ENCODE measurements at regions not wholly inside any gene's neighbourhood (a gene's known extent, or its start where the extent isn't known, plus 50 kb on each side); places are given as distances from the start of the nearest gene placed in this dataset.
A peak's percentile ranks its signal among the peaks of the same experiment; 100 is the strongest.

DNA sequence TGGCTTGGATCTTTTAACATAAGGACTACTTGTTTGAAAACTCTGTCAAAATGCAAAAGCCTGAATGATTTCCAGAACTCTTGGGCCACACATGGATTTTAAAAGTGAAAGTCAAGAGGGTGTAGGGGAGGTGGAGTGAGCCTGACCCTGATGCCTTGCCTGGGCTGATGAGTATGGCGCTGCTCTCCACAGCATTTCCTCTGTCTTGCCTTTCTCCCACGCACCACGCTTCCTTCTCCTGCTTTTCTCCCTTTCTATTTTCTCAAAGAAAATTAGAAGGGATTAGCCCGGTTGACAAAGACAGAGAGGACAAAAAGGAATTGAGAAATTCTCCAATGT is 207.0 kb upstream of the CCDC68 start:
- Histone ChIP-seq H3K4me3 (no peak overlapping the region), H3K27ac (no peak overlapping the region), H3K4me1 (replicated peaks in 1 of 2) (no peaks in the 10 kb centered on the region)
- in situ Hi-C loops (cut with MboI; ENCODE audit: low pct_unique_long_range_greater_than_20kb in 2 of 9, low sequenced_read_pairs in 9 of 9, unreplicated experiment in 9 of 9): no loop called here
- 38 to 100% (median 85%) methylated on average over 1 to 4 of the region's 4 CpGs; no CpG with 5 or more reads in 2 of the 10 experiments for WGBS, 10 experiments
- ATAC-seq (replicated peaks in 6 of 8): peak in 2 of 8 experiments; percentile 80 to 89

DNA sequence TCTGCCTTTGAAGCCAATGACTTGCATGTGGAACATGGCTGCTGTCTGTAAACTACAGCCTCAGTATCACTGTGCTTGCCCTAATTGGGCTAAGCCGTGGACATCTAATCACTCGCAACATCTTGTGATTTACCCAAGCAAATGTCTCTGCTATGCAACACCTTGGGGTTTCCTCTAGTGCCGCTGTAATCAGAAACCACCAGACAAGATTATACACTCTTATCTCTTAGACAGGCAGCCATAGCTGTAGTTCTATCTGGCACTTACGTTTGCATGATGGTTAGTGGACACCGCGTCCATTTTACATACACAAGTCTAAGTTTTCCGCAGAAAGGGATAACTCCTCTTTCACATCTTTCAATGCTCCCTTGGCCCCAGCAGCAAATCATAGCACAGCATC is 204.3 kb upstream of the CCDC68 start:
- H3K4me3 ChIP-seq: no peak overlapping the region
- in situ Hi-C loops (cut with MboI; ENCODE audit: low pct_unique_long_range_greater_than_20kb in 2 of 9, low sequenced_read_pairs in 9 of 9, unreplicated experiment in 9 of 9): no loop called here
- no peaks in the 10 kb centered on the region for H3K4me1 ChIP-seq (replicated peaks in 1 of 2)
- no peak for ATAC-seq (replicated peaks in 6 of 8)
- WGBS, 10 experiments: 80 to 100% (median 93%) methylated on average over 1 to 6 of the region's 7 CpGs; no CpG with 5 or more reads in 1 of the 10 experiments
- H3K27ac ChIP-seq: no peak overlapping the region

DNA sequence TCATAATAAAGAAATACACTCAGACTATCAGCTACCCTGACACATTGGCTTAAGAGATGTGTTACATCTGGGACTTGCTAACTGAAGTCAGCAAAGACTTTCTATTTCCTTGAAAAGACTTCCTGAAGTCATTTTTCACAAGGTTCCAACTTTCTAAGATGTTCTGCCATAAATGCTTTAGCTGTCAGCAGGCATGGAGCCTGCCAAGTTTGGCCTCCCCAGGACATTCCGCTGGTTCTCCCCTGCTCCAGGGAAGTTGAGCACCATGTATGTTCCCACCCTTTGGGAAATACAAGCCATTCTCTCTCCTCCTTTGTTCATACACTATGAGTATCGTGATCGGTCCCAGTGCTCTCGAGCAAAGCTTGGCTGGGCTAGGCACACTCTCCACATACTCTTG is 202.7 kb upstream of the CCDC68 start:
- in situ Hi-C loops (cut with MboI; ENCODE audit: low pct_unique_long_range_greater_than_20kb in 2 of 9, low sequenced_read_pairs in 9 of 9, unreplicated experiment in 9 of 9): no loop called here
- no peak for ATAC-seq (replicated peaks in 6 of 8)
- WGBS, 10 experiments: 12 to 100% (median 73%) methylated on average over 1 to 4 of the region's 4 CpGs; no CpG with 5 or more reads in 2 of the 10 experiments
- no peak overlapping the region for H3K4me3 ChIP-seq
- H3K4me1 ChIP-seq (replicated peaks in 1 of 2): no peaks in the 10 kb centered on the region
- H3K27ac ChIP-seq: no peak overlapping the region

DNA sequence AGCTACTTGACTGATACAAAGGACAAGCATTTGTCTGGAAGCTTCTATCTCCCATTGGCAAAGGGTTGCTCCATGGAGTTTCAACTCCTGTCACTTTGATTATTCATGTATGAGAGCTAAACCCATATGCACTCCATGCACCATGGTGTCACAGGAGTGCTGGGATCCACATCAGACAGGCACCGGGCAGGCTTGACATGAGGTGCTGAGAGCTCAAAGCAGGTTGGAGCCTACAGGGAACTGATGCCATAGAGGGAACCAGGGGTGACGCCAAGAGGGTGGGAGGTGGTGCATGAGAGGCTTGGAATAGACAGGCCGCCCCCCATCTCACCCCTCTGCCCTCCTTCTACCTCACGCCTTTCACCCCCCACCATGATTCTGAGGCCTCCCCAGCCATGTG is 199.8 kb upstream of the CCDC68 start:
- ATAC-seq (replicated peaks in 6 of 8): peak in 1 of 8 experiments; percentile 28
- 83 to 100% methylated on average over 1 of the region's 4 CpGs; no CpG with 5 or more reads in 8 of the 10 experiments for WGBS, 10 experiments
- in situ Hi-C loops (cut with MboI; ENCODE audit: low pct_unique_long_range_greater_than_20kb in 2 of 9, low sequenced_read_pairs in 9 of 9, unreplicated experiment in 9 of 9): no loop called here
- Histone ChIP-seq H3K27ac (no peak overlapping the region), H3K4me1 (replicated peaks in 1 of 2) (no peaks in the 10 kb centered on the region), H3K4me3 (no peak overlapping the region)

DNA sequence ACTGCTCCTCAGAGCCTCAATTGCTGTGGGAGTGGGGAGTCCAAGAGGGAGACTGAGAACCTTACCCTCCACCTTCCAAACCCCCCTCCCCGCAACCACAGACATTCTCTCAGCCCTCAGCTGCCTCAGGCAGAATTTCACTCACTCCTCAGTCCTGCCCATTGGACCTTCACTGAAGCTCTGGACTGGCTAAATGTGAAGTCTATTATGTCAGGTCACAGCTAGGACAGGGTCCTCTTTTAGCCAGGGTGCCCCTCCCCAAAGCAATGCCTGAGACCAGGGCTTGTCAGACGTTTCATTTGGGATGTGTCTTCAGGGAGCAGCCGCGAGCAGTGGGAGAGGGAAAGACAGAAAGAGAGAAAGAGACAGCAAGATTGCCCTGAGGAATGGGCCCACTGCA is 199.3 kb upstream of the CCDC68 start:
- in situ Hi-C loops (cut with MboI; ENCODE audit: low pct_unique_long_range_greater_than_20kb in 2 of 9, low sequenced_read_pairs in 9 of 9, unreplicated experiment in 9 of 9): no loop called here
- Histone ChIP-seq H3K4me3 (no peak overlapping the region), H3K27ac (no peak overlapping the region), H3K4me1 (replicated peaks in 1 of 2) (no peaks in the 10 kb centered on the region)
- no peak for ATAC-seq (replicated peaks in 6 of 8)
- 20 to 100% (median 87%) methylated on average over 1 to 3 of the region's 4 CpGs; no CpG with 5 or more reads in 6 of the 10 experiments for WGBS, 10 experiments

DNA sequence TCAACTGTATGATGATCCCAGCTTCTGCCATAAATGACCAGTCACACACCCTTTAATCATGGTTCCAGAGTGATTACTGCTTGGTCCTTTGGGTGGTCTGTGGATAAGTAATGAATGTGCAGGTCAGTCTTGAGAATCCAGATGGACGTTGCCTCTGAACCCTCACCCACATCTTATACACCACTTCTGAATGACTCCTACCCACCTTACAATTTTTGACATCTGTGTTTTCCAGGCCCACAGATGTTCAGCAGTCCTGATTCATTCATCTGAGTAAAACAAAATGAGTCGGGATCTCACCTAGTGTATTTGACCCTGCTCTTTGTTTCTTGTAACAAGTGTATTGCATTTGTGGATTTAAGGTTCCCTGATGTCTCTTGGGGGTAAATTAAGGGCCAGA is 194.1 kb upstream of the CCDC68 start:
- Histone ChIP-seq H3K4me1 (replicated peaks in 1 of 2) (no peaks in the 10 kb centered on the region), H3K27ac (no peak overlapping the region), H3K4me3 (no peak overlapping the region)
- 0 to 100% (median 93%) methylated on average over 1 to 2 of the region's 2 CpGs; no CpG with 5 or more reads in 3 of the 10 experiments for WGBS, 10 experiments
- ATAC-seq (replicated peaks in 6 of 8): no peak
- in situ Hi-C loops (cut with MboI; ENCODE audit: low pct_unique_long_range_greater_than_20kb in 2 of 9, low sequenced_read_pairs in 9 of 9, unreplicated experiment in 9 of 9): no loop called here

DNA sequence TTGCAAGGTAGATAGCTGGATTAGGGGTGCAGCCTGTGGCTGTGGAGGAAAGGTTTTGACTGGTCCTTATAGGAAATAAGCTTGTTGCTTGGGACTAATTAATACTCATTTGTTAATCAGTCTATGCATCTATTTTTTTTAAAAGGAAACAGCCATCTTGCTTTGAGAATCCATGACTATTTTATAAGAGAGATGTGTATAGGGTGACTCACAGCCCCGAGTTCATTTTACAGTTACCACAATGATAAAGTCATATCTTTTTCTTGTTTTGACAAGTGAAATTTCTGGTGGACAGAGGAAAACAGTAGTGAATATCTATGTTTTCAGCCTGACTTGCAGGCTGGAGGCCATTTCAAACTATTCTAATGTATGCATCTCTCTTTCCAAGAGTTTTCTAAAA is 193.5 kb upstream of the CCDC68 start:
- H3K27ac ChIP-seq: no peak overlapping the region

DNA sequence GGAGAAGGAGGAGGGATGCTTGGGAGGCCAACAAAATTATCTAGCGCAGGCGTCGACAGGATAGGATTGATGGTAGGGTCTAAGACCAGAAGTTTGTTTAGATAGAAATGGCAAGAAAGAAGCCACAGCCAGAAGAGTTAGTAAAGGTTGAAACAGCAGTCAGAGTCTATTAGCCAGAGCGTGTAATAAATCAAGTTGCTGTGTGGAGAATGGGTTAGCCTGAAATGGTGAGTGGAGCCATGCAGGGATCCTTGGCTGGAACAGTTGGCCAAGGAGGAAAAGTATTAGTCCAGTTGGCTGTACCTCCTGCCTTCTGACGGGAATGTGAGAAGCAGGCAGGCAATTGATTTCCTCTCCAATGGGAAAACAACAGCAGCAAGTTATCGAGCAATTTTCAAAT is 190.7 kb upstream of the CCDC68 start:
- WGBS, 10 experiments: 14 to 95% (median 70%) methylated on average over 2 to 6 of the region's 6 CpGs; no CpG with 5 or more reads in 1 of the 10 experiments
- H3K27ac ChIP-seq: no peak overlapping the region
- no peaks in the 10 kb centered on the region for H3K4me1 ChIP-seq (replicated peaks in 1 of 2)
- H3K4me3 ChIP-seq: no peak overlapping the region
- in situ Hi-C loops (cut with MboI; ENCODE audit: low pct_unique_long_range_greater_than_20kb in 2 of 9, low sequenced_read_pairs in 9 of 9, unreplicated experiment in 9 of 9): no loop called here
- ATAC-seq (replicated peaks in 6 of 8): no peak

More for the DNA sequence above, 193.5 kb upstream of the CCDC68 start:
- no peak for ATAC-seq (replicated peaks in 6 of 8)
- Histone ChIP-seq H3K4me3 (no peak overlapping the region), H3K4me1 (replicated peaks in 1 of 2) (no peaks in the 10 kb centered on the region)
- WGBS, 10 experiments: 0 to 83% (median 75%) methylated on average over 1 of the region's 1 CpG; no CpG with 5 or more reads in 5 of the 10 experiments
- in situ Hi-C loops (cut with MboI; ENCODE audit: low pct_unique_long_range_greater_than_20kb in 2 of 9, low sequenced_read_pairs in 9 of 9, unreplicated experiment in 9 of 9): no loop called here

DNA sequence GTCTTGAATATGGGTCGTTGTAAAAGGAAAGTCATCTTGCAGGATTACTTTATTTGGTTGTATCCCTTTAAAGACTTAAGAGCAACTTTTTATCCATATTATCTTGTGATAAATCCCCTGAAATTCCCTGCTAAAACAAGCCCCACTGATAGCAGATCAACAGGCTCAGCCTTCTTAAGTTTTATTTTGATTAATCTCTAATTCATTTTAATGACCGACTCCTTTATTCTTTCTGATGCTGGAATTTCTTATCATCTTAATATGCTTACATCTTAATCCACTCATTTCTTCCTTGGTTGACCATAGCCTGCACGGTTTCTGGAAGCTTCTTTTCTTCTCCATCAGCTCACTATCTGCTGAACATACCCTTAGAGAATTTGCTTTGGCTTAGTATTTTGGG is 188.5 kb upstream of the CCDC68 start:
- Histone ChIP-seq H3K4me1 (replicated peaks in 1 of 2) (no peaks in the 10 kb centered on the region), H3K27ac (no peak overlapping the region), H3K4me3 (no peak overlapping the region)
- ATAC-seq (replicated peaks in 6 of 8): no peak
- in situ Hi-C loops (cut with MboI; ENCODE audit: low pct_unique_long_range_greater_than_20kb in 2 of 9, low sequenced_read_pairs in 9 of 9, unreplicated experiment in 9 of 9): no loop called here
- 10 to 93% (median 60%) methylated on average over 2 to 3 of the region's 3 CpGs for WGBS, 10 experiments

DNA sequence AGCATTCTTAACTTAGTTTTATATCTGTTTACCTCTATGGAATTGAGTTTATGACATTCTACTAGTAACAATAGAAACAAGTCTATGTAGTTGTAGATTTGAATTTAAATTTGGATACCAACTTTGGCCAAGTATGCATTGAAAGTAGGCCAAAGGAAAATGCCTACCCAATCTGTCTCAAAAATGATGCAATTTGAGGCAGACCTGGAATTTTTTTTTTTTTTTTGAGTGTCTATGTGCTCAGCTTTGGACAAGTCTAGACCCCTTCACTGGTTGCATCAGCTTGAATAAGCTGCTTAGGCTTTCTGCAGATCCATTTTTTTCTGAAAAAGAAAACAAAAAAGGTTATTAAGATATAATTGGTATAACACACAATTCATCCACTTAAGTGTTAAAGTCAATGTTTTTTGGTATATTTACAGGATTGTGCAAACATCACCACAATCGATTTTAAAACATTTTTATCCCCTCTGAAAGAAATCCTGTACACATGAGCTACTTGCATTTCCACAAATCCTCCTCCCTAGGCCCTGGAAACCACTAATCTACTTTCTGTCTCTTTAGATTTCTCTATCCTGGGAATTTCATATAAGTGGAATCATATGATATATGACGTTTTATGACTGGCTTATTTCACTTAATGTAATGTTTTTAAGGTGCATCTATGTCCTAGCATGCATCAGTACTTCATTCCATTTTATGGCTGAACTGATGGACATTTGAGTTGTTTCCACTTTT is 185.1 kb upstream of the CCDC68 start:
- ATAC-seq (replicated peaks in 6 of 8): no peak
- H3K4me3 ChIP-seq: no peak overlapping the region
- in situ Hi-C loops (cut with MboI; ENCODE audit: low pct_unique_long_range_greater_than_20kb in 2 of 9, low sequenced_read_pairs in 9 of 9, unreplicated experiment in 9 of 9): no loop called here
- WGBS, 10 experiments: 0 to 39% (median 25%) methylated on average over 2 of the region's 2 CpGs; no CpG with 5 or more reads in 3 of the 10 experiments
- no peaks in the 10 kb centered on the region for H3K4me1 ChIP-seq (replicated peaks in 1 of 2)
- H3K27ac ChIP-seq: no peak overlapping the region

DNA sequence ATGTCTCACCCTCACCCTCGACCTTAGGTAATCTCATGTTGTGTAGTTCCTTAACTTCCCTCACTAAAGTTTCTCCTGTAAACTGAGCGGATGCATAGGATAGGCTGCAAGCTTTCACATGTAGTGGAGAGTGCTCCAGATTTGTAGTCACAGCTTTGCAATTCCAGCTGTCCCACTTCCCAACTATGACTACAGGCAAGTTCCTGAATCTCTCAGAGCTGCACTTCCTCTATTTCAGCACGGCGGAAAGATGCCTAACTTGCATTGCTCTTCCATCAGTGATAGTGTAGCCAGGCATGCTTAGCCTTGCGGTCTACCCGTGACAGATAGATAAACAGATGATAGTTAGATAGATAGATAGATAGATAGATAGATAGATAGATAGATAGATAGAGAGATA is 183.1 kb upstream of the CCDC68 start:
- ATAC-seq (replicated peaks in 6 of 8): no peak
- in situ Hi-C loops (cut with MboI; ENCODE audit: low pct_unique_long_range_greater_than_20kb in 2 of 9, low sequenced_read_pairs in 9 of 9, unreplicated experiment in 9 of 9): no loop called here

DNA sequence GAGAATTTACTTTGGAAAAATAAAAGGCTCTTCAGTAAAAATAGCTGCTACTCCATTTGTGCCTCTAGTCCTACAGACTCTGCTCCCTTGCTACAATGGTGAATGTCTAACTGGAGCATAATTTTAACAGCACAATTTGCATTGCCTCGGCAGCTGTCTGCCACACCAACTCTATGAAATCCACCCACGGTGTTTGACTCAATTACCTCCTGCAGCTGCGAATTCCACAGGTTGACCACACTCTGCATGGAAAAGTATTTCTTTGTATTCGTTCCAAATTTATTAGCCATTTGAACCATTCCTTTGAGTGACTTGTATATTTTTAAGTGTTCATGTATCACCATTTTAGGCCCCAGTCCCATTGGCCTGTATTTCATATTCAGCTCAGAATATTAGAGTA is 182.1 kb upstream of the CCDC68 start:
- ATAC-seq (replicated peaks in 6 of 8): peak in 3 of 8 experiments; percentile 41 to 83 (median 48)
- no peak overlapping the region for H3K27ac ChIP-seq
- H3K4me3 ChIP-seq: no peak overlapping the region
- in situ Hi-C loops (cut with MboI; ENCODE audit: low pct_unique_long_range_greater_than_20kb in 2 of 9, low sequenced_read_pairs in 9 of 9, unreplicated experiment in 9 of 9): no loop called here
- WGBS, 10 experiments: 0 to 92% (median 67%) methylated on average over 2 to 4 of the region's 4 CpGs; no CpG with 5 or more reads in 1 of the 10 experiments
- no peaks in the 10 kb centered on the region for H3K4me1 ChIP-seq (replicated peaks in 1 of 2)

More for the DNA sequence above, 183.1 kb upstream of the CCDC68 start:
- Histone ChIP-seq H3K4me1 (replicated peaks in 1 of 2) (no peaks in the 10 kb centered on the region), H3K4me3 (no peak overlapping the region), H3K27ac (no peak overlapping the region)
- WGBS, 10 experiments: 16 to 100% (median 80%) methylated on average over 1 to 6 of the region's 6 CpGs; no CpG with 5 or more reads in 1 of the 10 experiments

DNA sequence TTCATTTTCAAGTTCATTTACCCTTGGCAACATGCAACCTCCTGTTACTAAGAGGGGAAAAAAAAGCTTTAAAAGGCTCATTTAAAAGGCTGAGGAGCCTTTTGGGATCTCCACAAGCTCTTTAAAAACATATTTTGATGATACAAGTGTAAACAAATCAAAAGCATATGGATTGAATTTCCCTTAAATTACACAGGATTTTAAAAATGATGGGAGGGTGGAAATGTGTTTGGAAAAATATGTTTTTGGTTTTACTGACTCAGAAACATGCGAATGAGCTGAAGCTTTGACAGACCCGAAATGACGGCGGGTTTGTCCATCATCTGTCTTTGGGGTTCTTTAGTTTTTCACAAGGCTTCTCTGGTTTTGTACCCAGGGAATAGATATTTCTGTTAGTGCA is 180.6 kb upstream of the CCDC68 start:
- ATAC-seq (replicated peaks in 6 of 8): no peak
- 41 to 76% (median 59%) methylated on average over 1 to 4 of the region's 4 CpGs; no CpG with 5 or more reads in 6 of the 10 experiments for WGBS, 10 experiments

DNA sequence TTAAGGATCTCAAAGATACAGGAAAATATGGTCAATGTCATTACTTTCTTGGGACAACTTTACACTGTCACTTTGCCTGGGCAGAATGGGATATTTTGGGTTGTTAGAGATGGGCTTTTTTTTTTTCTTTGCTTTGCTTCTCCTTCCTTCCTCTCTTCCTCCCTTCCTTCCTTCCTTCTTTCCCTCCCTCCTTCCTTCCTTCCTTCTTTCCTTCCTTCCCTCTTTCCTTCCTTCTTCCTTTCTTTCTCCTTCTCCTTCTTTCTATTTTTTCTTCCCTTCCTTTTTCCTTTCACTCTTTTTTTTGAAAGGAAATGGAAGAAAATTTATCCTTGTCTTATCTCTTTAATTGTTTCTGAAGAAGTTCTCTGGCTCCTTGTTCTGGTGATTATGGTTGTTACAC is 180.0 kb upstream of the CCDC68 start:
- Histone ChIP-seq H3K4me1 (replicated peaks in 1 of 2) (no peaks in the 10 kb centered on the region), H3K4me3 (no peak overlapping the region), H3K27ac (no peak overlapping the region)
- in situ Hi-C loops (cut with MboI; ENCODE audit: low pct_unique_long_range_greater_than_20kb in 2 of 9, low sequenced_read_pairs in 9 of 9, unreplicated experiment in 9 of 9): no loop called here
- no peak for ATAC-seq (replicated peaks in 6 of 8)

More for the DNA sequence above, 180.6 kb upstream of the CCDC68 start:
- in situ Hi-C loops (cut with MboI; ENCODE audit: low pct_unique_long_range_greater_than_20kb in 2 of 9, low sequenced_read_pairs in 9 of 9, unreplicated experiment in 9 of 9): no loop called here
- Histone ChIP-seq H3K4me3 (no peak overlapping the region), H3K27ac (no peak overlapping the region), H3K4me1 (replicated peaks in 1 of 2) (no peaks in the 10 kb centered on the region)
